SK-N-MC (cell line): ENCODE measurements at regions not wholly inside any gene's neighbourhood (a gene's known extent, or its start where the extent isn't known, plus 50 kb on each side); places are given as distances from the start of the nearest gene placed in this dataset.

Experiments
- DNase-seq: peaks from one replicate; pipeline ENCODE4 v3.0.0-alpha.2; 2011; ENCODE audit warnings: low read depth, low spot score
- H3K27ac ChIP-seq: fragments of 200-600 bp; sonication (generic); 2 replicates; pipeline ENCODE4 v1.5.1; 2016; ENCODE audit warnings: mixed run types
- H3K36me3 ChIP-seq: fragments of 200-600 bp; sonication (generic); 2 replicates; pipeline ENCODE4 v1.6.1; 2017; ENCODE audit warnings: antibody characterized with exemption, low read length, mixed read lengths; ENCODE audit not compliant: insufficient read depth
- H3K4me3 ChIP-seq: fragments of 200-600 bp; sonication (generic); 2 replicates; pipeline ENCODE4 v1.5.1; 2016
- H3K9ac ChIP-seq: fragments of 200-600 bp; sonication (generic); 2 replicates; pipeline ENCODE4 v1.8.0; 2017; ENCODE audit warnings: mixed run types, mixed read lengths; ENCODE audit not compliant: insufficient read length
- H3K9me3 ChIP-seq: fragments of 200-600 bp; sonication (generic); 2 replicates; pipeline ENCODE4 v1.6.1; 2017; ENCODE audit warnings: low read depth, mild to moderate bottlenecking, antibody characterized with exemption, low read length, moderate library complexity, mixed read lengths
- EZH2 ChIP-seq: fragments of 200-600 bp; sonication (generic); IDR thresholded peaks from one replicate; pipeline ENCODE4 v1.6.1; 2017; ENCODE audit warnings: antibody characterized with exemption
- FOXP2 ChIP-seq: optimal IDR thresholded peaks from 2 replicates; pipeline ENCODE3; 2011; ENCODE audit warnings: mild to moderate bottlenecking, moderate library complexity; ENCODE audit not compliant: insufficient read depth; ENCODE audit errors: extremely low read length, control extremely low read depth
- POLR2AphosphoS5 ChIP-seq: IDR thresholded peaks from 2 replicates; pipeline ENCODE4 v1.6.1; 2012; ENCODE audit warnings: mild to moderate bottlenecking, low read depth, low read length, borderline replicate concordance

GRCh38 chr18:29596959-29597358 is 1420.0 kb upstream of the CDH2 start:
- Histone ChIP-seq H3K9ac (no peak overlapping the region), H3K4me3 (no peak overlapping the region), H3K9me3 (no peaks in the 10 kb centered on the region), H3K36me3 (no peaks in the 10 kb centered on the region), H3K27ac (no peak overlapping the region)
- DNase-seq, result no peak
- TF ChIP-seq POLR2AphosphoS5 (no peak), EZH2 (no peak), FOXP2 (no peak)

- Histone ChIP-seq H3K27ac (no peak overlapping the region), H3K9me3 (no peaks in the 10 kb centered on the region), H3K4me3 (no peak overlapping the region), H3K36me3 (no peaks in the 10 kb centered on the region), H3K9ac (no peak overlapping the region)
- no peak for DNase-seq
- no peak for TF ChIP-seq EZH2
- no peak for TF ChIP-seq POLR2AphosphoS5
- no peak for TF ChIP-seq FOXP2
Measured at GRCh38 chr18:29594493-29594892, 1417.6 kb upstream of the CDH2 start.

- H3K4me3 ChIP-seq, result no peak overlapping the region
- no peak for DNase-seq
- no peaks in the 10 kb centered on the region for H3K9me3 ChIP-seq
- TF ChIP-seq FOXP2 (no peak), POLR2AphosphoS5 (no peak), EZH2 (no peak)
- H3K9ac ChIP-seq, result no peak overlapping the region
- no peaks in the 10 kb centered on the region for H3K36me3 ChIP-seq
- H3K27ac ChIP-seq, result no peak overlapping the region
Measured at GRCh38 chr18:29588446-29589100, 1411.6 kb upstream of the CDH2 start.

DNA sequence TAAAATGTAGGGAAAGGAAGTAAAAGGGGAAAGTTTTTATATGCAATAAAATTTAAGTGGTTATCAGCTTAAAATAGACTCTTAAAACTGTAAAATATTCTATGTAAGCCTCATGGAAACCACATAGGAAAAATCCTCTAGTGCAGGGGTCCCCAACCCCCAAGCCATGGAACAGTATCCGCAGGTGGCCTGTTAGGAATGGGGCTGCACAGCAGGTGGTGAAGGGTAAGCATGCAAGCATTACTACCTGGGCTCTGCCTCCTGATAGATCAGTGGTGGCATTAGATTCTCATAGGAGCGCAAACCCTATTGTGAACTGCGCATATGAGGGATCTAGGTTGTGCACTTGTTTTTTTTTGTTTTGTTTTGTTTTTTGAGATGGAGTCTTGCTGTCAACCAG is 1409.3 kb upstream of the CDH2 start:
- H3K36me3 ChIP-seq, result no peaks in the 10 kb centered on the region

GRCh38 chr18:29560270-29560669 is 1383.3 kb upstream of the CDH2 start:
- Histone ChIP-seq H3K27ac (no peak overlapping the region), H3K36me3 (no peaks in the 10 kb centered on the region), H3K9me3 (no peaks in the 10 kb centered on the region), H3K4me3 (no peak overlapping the region), H3K9ac (no peak overlapping the region)
- DNase-seq, result no peak
- TF ChIP-seq EZH2 (no peak), POLR2AphosphoS5 (no peak), FOXP2 (no peak)

More for the DNA sequence above, 1409.3 kb upstream of the CDH2 start:
- Histone ChIP-seq H3K4me3 (no peak overlapping the region), H3K27ac (no peak overlapping the region), H3K9ac (no peak overlapping the region), H3K9me3 (no peaks in the 10 kb centered on the region)
- DNase-seq, result no peak
- TF ChIP-seq EZH2, result no peak
- no peak for TF ChIP-seq FOXP2
- no peak for TF ChIP-seq POLR2AphosphoS5

GRCh38 chr18:29556070-29556469 is 1379.1 kb upstream of the CDH2 start:
- Histone ChIP-seq H3K27ac (no peak overlapping the region), H3K36me3 (no peaks in the 10 kb centered on the region), H3K9me3 (no peaks in the 10 kb centered on the region), H3K4me3 (no peak overlapping the region), H3K9ac (no peak overlapping the region)
- no peak for DNase-seq
- no peak for TF ChIP-seq POLR2AphosphoS5
- TF ChIP-seq EZH2, result no peak
- no peak for TF ChIP-seq FOXP2

- TF ChIP-seq POLR2AphosphoS5 (no peak), EZH2 (no peak), FOXP2 (no peak)
- Histone ChIP-seq H3K9ac (no peak overlapping the region), H3K4me3 (no peak overlapping the region), H3K9me3 (no peaks in the 10 kb centered on the region), H3K27ac (no peak overlapping the region), H3K36me3 (no peaks in the 10 kb centered on the region)
- no peak for DNase-seq
Measured at GRCh38 chr18:29549759-29550158, 1372.8 kb upstream of the CDH2 start.

- Histone ChIP-seq H3K36me3 (no peaks in the 10 kb centered on the region), H3K4me3 (no peak overlapping the region), H3K27ac (no peak overlapping the region), H3K9ac (no peak overlapping the region), H3K9me3 (no peaks in the 10 kb centered on the region)
- no peak for TF ChIP-seq FOXP2
- no peak for TF ChIP-seq EZH2
- TF ChIP-seq POLR2AphosphoS5, result no peak
- DNase-seq, result no peak
Measured at GRCh38 chr18:29547626-29548025, 1370.7 kb upstream of the CDH2 start.

DNA sequence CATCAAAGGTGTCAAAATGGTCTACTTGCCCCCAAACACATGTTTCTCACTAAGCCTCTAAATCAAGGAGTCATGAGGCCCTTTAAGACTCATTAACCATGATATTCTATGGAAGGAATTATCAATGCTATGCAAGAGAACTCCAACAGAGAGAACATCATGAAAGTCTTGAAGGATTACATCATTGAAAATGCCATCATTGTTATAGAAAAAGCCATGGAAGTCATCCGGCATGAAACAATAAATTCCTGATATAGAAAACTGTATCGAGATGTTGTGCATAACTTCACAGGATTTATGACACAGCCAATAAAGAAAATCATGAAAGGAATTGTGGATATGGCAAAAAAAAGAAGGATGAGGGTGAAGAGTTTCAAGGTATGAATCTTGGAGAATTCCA is 1363.6 kb upstream of the CDH2 start:
- Histone ChIP-seq H3K9ac (no peak overlapping the region), H3K4me3 (no peak overlapping the region), H3K27ac (no peak overlapping the region), H3K36me3 (no peaks in the 10 kb centered on the region), H3K9me3 (no peaks in the 10 kb centered on the region)
- TF ChIP-seq EZH2, result no peak
- no peak for TF ChIP-seq POLR2AphosphoS5
- TF ChIP-seq FOXP2, result no peak
- DNase-seq, result no peak
